NCI-H446 treated with DMSO at 0.1 percent for 48 hours (cell line): ENCODE measurements at regions not wholly inside any gene's neighbourhood (a gene's known extent, or its start where the extent isn't known, plus 50 kb on each side); places are given as distances from the start of the nearest gene placed in this dataset.
A peak's percentile ranks its signal among the peaks of the same experiment; 100 is the strongest.
"Not testable (repeated sequence)": the region's sequence is repeated elsewhere in the genome, so short reads cannot be mapped to it uniquely, and the experiment has no call there.

Source experiments
- DNase-seq: peaks from one replicate; lab custom pipeline; 2025; lab: John Stamatoyannopoulos, UW

DNA sequence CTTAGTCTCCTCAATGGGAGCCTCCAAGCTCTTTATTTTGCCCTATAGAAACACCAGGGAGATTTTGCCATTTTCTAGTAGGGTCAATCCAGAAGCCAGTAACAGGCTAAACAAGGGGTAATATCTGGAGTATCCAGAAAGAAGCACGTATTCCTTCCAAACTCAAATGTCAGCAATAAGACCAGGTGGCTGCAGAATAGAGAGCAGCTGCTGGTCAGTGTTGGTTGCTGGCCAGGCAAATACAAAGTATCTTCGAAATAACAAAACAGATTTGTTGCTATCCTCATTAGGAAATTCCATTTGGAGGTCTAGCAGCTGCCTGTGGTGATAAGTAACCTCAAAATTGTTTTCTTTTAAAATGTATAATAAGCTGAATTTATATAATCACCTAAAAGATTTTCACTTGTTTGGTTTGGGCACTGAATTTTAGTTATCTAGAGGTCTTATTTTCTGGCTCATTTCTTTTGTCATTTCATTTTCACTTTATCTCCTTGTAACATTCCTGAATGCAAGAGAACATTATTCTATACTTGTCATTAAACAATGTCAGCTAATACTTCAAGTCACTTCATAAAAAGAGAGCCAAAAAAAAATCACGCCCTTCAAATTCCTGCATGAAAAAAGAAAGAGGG, 320.6 kb downstream of the DTHD1 start:
- no peak for DNase-seq

- peak; percentile 50 for DNase-seq
Observed at GRCh38 chr4:36609661-36610060, 328.2 kb downstream of the DTHD1 start.

GRCh38 chr4:36610628-36611027, 329.2 kb downstream of the DTHD1 start:
- no peak for DNase-seq

GRCh38 chr4:36613142-36613541, 331.7 kb downstream of the DTHD1 start:
- not testable (repeated sequence) for DNase-seq

- DNase-seq, result no peak
Observed at GRCh38 chr4:36614011-36614410, 332.6 kb downstream of the DTHD1 start.

DNA sequence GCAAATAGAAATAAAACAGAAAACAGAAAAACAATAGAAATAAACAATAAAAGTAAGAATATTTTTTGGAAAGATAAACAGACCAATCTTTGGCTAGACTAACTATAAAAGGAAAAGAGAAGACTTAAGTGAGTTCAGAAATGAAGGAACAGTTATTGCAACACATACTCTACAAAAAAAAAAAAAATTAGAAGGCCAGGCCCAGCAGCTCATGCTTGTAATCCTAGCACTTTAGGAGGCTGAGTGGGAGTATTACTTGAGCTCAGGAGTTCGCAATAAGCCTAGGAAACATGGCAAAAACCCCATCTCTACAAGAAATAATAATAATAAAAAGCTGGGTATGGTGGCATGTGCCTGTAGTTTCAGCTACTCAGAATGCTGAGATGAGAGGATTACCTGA, 336.7 kb downstream of the DTHD1 start:
- DNase-seq, result no peak

DNA sequence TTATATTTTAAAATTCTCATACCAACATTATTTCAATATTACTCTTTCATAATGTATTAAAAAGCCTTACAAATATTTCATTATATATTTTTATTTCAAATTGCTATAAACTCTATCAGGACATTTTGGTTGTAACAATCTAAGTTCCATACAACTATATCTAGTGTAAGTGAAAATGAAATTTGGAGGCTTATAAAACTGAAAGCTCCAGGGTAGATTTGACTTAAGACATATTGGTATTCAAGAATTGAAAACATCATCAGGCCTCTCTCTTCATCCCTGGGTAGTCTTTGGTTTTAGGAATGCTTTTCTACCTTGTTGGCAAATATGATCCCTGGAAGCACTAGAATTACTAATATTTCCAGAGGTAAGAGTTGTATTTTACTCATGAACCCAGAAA, 342.6 kb downstream of the DTHD1 start:
- DNase-seq, result no peak

- no peak for DNase-seq
Observed at GRCh38 chr4:36638273-36638811, 356.9 kb downstream of the DTHD1 start.

- DNase-seq, result no peak
Observed at GRCh38 chr4:36640876-36641275, 359.5 kb downstream of the DTHD1 start.

GRCh38 chr4:36651253-36651652, 369.8 kb downstream of the DTHD1 start:
- DNase-seq, result no peak

GRCh38 chr4:36652857-36653256, 371.4 kb downstream of the DTHD1 start:
- DNase-seq, result no peak

DNA sequence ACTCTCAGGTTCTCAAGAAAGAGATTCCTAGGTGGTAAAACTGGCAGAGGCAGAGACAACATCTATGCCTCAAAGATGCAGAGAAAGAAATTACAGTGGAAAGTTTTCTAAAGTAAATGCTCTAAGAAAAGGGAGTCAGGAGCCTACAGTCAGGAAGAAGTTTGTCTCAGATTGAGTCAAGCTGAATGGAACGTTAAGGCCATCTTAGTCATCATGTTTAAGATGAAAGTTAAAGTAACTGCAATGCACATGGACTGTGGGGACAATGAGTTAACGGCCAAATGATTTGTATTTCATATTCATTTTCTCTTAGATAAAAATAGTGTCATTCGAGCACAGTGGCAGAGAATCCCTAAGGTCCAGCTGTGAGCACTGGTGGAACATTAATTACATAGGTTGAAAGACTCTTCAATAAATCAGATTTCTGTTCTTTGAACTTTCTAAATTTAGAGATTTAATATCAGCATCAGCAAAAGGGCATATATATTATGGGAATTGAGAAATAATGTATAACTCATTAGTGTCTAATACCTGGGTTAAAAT, 384.6 kb downstream of the DTHD1 start:
- no peak for DNase-seq

GRCh38 chr4:36675436-36675835, 394.0 kb downstream of the DTHD1 start:
- no peak for DNase-seq

DNA sequence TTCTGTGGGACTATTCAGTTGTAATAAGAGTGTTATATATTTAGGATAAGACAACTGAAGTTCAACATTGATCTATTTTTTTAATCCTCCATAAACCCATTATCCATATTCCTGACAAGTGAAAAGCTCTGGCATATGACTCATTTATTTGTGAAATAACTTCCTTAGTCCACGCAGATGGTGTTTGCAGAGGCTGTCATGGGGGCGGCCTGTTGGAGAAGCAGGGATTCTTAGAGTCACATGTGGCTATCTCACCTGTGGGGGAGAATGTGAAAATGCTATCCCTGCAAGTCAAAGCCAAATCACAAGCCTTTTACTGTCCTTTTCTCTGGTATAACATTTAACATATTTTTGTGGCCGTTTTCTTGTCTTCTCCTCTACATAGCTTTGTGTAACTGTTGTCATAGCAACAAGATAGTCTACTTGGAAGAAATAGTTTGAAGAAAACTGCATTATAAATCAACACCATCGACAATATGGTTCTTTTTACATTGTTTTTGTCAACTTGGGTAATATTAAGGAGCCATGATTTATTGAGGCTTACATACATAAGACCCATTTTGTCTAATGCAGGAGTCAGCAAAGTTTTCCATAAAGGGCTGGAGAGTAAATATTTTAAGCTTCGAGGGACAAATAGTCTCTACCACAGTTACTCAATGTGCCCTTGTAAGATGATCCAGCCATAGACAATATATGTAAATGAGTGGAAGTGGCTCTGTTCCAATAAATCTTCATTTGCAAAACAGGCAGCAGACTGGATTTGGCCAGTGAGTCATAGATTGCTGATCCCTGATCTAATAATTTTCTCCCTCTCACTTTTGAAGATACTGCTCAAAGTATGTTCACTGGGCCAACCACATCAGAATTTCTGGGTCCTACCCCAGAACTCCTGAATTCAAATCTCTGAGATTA, 395.0 kb downstream of the DTHD1 start:
- DNase-seq, result peak; percentile 78

GRCh38 chr4:36677112-36677511, 395.7 kb downstream of the DTHD1 start:
- DNase-seq, result peak; percentile 46

DNA sequence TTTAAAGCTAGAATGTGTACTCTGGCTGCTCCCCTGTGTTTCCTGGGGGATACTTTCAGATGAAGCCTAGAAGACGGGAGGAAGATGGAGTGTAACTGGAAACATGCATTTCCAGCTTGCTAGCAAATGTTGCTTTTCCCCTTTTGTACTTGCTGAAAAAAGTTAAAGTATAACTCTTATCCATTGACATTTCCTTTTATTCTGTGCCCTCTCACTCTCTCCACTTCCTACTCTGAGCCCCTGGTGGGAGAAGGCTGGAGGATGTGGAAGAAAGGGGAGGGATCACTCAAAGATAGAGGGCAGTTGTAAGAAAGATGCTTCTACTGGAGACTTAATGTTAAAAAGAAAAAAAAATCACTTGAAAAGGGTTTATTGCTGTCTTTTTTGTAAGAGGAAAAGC, 396.5 kb downstream of the DTHD1 start:
- DNase-seq, result no peak

- DNase-seq, result no peak
Observed at GRCh38 chr4:36687681-36688080, 406.3 kb downstream of the DTHD1 start.

DNA sequence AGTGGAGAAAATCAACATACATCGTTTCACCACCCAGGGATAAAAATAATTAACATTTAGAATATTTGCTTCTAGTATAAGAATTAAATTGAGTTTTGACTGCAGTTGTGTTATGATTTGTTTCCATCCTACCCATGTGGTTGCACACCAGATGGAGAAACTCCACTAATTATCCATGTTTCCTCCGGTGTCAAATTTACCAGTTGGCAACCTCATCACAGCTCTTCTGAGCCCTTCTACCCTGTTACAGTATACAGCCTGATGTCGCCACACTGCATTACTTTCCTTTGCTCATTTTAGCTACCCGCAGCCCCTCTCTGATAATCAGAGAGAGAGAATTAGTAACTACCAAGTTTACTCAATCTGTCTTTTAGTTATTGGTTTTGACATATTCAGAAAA, 411.2 kb downstream of the DTHD1 start:
- DNase-seq, result peak; percentile 83

GRCh38 chr4:36702245-36702644, 420.8 kb downstream of the DTHD1 start:
- no peak for DNase-seq

- DNase-seq, result no peak
Observed at GRCh38 chr4:36704289-36704688, 422.9 kb downstream of the DTHD1 start.

- no peak for DNase-seq
Observed at GRCh38 chr4:36709991-36710390, 428.6 kb downstream of the DTHD1 start.

DNA sequence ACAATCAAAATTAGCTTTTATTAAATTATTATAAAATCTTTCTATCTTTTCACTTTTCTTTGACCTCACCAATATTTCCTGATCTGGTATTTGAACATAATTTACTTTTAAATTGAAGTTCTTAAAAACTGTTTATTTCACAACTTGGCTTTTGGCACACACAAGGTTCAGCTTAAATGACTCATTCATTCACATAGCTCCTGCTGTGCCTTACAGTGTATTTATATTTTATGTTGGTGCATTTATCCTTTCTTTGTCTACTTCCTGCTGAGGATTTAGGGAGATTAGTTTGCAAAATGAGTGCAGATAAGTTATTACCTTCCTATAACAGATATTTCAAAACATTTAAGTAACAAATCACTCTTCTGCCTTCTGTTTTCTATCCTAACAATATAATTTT, 430.6 kb downstream of the DTHD1 start:
- DNase-seq, result peak; percentile 5

- no peak for DNase-seq
Observed at GRCh38 chr4:36716874-36717273, 435.5 kb downstream of the DTHD1 start.
